NT2/D1 (cell line): ENCODE measurements at regions not wholly inside any gene's neighbourhood (a gene's known extent, or its start where the extent isn't known, plus 50 kb on each side); places are given as distances from the start of the nearest gene placed in this dataset.

ENCODE experiments used
- DNase-seq: peaks from one replicate; pipeline ENCODE4 v3.0.0-alpha.2; 2011; ENCODE audit warnings: low read depth, low spot score
- H3K27me3 ChIP-seq: 2 replicates; pipeline ENCODE4 v1.6.0; 2011; ENCODE audit warnings: mild to moderate bottlenecking; ENCODE audit not compliant: insufficient read length, insufficient read depth
- H3K36me3 ChIP-seq: 2 replicates; pipeline ENCODE4 v1.6.1; 2011; ENCODE audit warnings: mild to moderate bottlenecking, low read length, mixed read lengths; ENCODE audit not compliant: insufficient read depth, insufficient read length
- H3K4me1 ChIP-seq: 2 replicates; pipeline ENCODE4 v1.5.1; 2011; ENCODE audit not compliant: insufficient read depth, insufficient read length
- H3K4me3 ChIP-seq: 2 replicates; pipeline ENCODE4 v1.5.1; 2011; ENCODE audit warnings: low read depth; ENCODE audit not compliant: insufficient read length
- H3K9ac ChIP-seq: 2 replicates; pipeline ENCODE4 v1.6.0; 2011; ENCODE audit warnings: low read depth; ENCODE audit not compliant: insufficient read length
- H3K9me3 ChIP-seq: 2 replicates; pipeline ENCODE4 v1.5.1; 2011; ENCODE audit warnings: mild to moderate bottlenecking, low read length; ENCODE audit not compliant: insufficient read depth
- SUZ12 ChIP-seq: IDR thresholded peaks from 2 replicates; pipeline ENCODE4 v1.6.1; 2011; ENCODE audit not compliant: insufficient read length, insufficient read depth; ENCODE audit errors: extremely low read depth
- YY1 ChIP-seq: IDR thresholded peaks from 2 replicates; pipeline ENCODE4 v1.6.1; 2011; ENCODE audit not compliant: insufficient read length, insufficient read depth
- ZNF274 ChIP-seq: IDR thresholded peaks from 2 replicates; pipeline ENCODE4 v1.6.1; 2011; ENCODE audit warnings: mild to moderate bottlenecking, low read depth, low read length

GRCh38 chr2:57563015-57563414, 483.6 kb upstream of the VRK2 start:
- Histone ChIP-seq H3K9me3 (no peaks in the 10 kb centered on the region), H3K27me3 (no peaks in the 10 kb centered on the region), H3K9ac (no peak overlapping the region), H3K4me3 (no peak overlapping the region), H3K36me3 (no peaks in the 10 kb centered on the region), H3K4me1 (no peaks in the 10 kb centered on the region)
- TF ChIP-seq ZNF274, result no peak
- TF ChIP-seq SUZ12, result no peak
- no peak for TF ChIP-seq YY1
- DNase-seq, result no peak

DNA sequence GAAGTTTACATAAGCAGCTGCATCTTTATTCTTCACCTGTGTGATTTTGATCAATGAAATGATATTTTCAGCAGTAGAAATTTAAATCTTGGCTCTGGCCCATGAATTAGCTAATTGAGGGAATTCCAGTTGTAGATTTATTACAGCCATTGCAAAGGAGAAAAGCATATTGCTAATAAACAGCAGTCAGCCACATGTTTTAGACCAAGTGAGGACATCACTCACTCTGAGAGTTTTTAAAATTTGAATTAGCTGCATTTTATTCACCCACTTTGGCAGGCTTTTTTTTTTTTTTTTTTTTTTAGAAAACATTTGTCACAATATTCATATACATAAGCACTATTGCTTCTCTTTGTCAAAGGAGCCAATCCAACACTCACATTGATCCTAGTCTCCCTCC, 479.4 kb upstream of the VRK2 start:
- Histone ChIP-seq H3K9me3 (no peaks in the 10 kb centered on the region), H3K27me3 (no peaks in the 10 kb centered on the region), H3K4me3 (no peak overlapping the region), H3K36me3 (no peaks in the 10 kb centered on the region), H3K9ac (no peak overlapping the region), H3K4me1 (no peaks in the 10 kb centered on the region)
- no peak for DNase-seq
- TF ChIP-seq YY1 (no peak), ZNF274 (no peak), SUZ12 (no peak)

DNA sequence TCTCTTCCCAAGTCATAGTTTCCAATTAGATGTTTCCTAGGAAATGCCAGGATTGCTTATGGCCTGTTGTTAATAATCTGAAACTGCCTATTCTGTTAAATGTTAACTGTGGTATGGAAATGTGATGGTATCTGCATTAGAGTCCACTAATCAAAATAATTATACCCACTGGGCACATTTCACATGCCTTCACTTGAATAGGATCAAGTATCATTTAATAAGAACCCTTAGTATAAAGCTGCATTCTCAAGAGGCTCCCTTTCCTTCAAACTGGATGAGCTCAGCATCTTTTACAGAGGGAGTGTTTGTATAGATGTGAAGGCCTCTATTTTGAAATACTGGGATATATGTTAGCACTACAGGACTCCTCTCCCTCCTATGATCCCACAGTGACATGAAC, 477.2 kb upstream of the VRK2 start:
- no peak for DNase-seq

DNA sequence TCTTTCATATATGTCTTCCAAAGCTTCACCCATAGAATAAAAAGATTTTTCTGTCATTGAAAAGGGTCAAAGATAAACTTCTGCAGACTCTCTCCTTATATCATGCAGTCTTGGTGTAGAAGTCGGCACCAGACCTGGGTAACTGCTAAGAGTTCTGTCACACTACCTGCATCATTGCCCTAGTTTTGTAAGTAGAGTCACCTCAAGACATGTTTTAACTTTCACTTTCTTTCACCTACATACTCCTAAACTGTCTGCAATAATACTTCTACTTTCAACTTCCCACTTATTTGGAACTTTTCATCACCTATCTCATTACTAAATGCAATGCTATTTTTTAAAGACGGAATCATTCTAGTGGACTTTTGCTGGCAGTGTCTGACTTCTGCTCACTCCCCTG, 475.6 kb upstream of the VRK2 start:
- no peak for DNase-seq
- Histone ChIP-seq H3K4me1 (no peaks in the 10 kb centered on the region), H3K9me3 (no peaks in the 10 kb centered on the region), H3K4me3 (no peak overlapping the region), H3K27me3 (no peaks in the 10 kb centered on the region), H3K9ac (no peak overlapping the region), H3K36me3 (no peaks in the 10 kb centered on the region)
- no peak for TF ChIP-seq ZNF274
- TF ChIP-seq YY1, result no peak
- TF ChIP-seq SUZ12, result no peak

More for the DNA sequence above, 477.2 kb upstream of the VRK2 start:
- Histone ChIP-seq H3K36me3 (no peaks in the 10 kb centered on the region), H3K27me3 (no peaks in the 10 kb centered on the region), H3K4me3 (no peak overlapping the region), H3K4me1 (no peaks in the 10 kb centered on the region), H3K9me3 (no peaks in the 10 kb centered on the region), H3K9ac (no peak overlapping the region)
- TF ChIP-seq ZNF274 (no peak), YY1 (no peak), SUZ12 (no peak)

GRCh38 chr2:57575700-57576268, 470.8 kb upstream of the VRK2 start:
- no peaks in the 10 kb centered on the region for H3K36me3 ChIP-seq
- no peaks in the 10 kb centered on the region for H3K4me1 ChIP-seq
- no peak for DNase-seq
- no peak overlapping the region for H3K4me3 ChIP-seq
- no peak overlapping the region for H3K9ac ChIP-seq
- H3K9me3 ChIP-seq, result no peaks in the 10 kb centered on the region
- no peaks in the 10 kb centered on the region for H3K27me3 ChIP-seq
- TF ChIP-seq ZNF274 (no peak), SUZ12 (no peak), YY1 (no peak)

GRCh38 chr2:57576983-57577382, 469.6 kb upstream of the VRK2 start:
- no peaks in the 10 kb centered on the region for H3K9me3 ChIP-seq
- no peak for DNase-seq
- H3K4me1 ChIP-seq, result no peaks in the 10 kb centered on the region
- H3K27me3 ChIP-seq, result no peaks in the 10 kb centered on the region
- no peak overlapping the region for H3K4me3 ChIP-seq
- no peak overlapping the region for H3K9ac ChIP-seq
- H3K36me3 ChIP-seq, result no peaks in the 10 kb centered on the region
- no peak for TF ChIP-seq ZNF274
- no peak for TF ChIP-seq SUZ12

DNA sequence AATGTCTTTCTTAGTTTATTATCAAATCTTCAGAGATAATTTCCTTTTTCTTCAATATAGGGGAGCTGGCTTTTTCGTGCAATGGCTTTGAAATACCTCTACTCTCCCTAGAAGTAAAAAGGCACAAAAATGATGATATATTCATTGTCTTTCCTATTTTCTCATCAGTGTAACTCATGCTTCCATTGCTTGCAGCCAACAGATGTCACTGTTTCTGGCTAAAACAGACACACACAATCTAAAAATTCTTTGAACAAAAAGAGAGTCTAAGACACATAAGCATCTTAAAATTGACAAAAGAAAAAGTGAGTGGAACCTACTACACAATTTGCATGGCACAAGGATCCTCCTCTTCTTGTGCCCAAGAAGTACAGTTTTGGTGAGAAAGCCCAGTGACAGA, 448.7 kb upstream of the VRK2 start:
- Histone ChIP-seq H3K36me3 (no peaks in the 10 kb centered on the region), H3K4me3 (no peak overlapping the region), H3K27me3 (no peaks in the 10 kb centered on the region), H3K9me3 (no peaks in the 10 kb centered on the region), H3K9ac (no peak overlapping the region), H3K4me1 (no peaks in the 10 kb centered on the region)
- no peak for DNase-seq
- TF ChIP-seq YY1 (no peak), ZNF274 (no peak), SUZ12 (no peak)
